Kidney glomerular epithelial cell (primary cell): ENCODE measurements at regions not wholly inside any gene's neighbourhood (a gene's known extent, or its start where the extent isn't known, plus 50 kb on each side); places are given as distances from the start of the nearest gene placed in this dataset.
A peak's percentile ranks its signal among the peaks of the same experiment; 100 is the strongest.
"Not testable (repeated sequence)": the region's sequence is repeated elsewhere in the genome, so short reads cannot be mapped to it uniquely, and the experiment has no call there.

ENCODE experiments used
- DNase-seq: peaks from one replicate; lab custom pipeline; 2025; lab: John Stamatoyannopoulos, UW

- no peak for DNase-seq
Measured at GRCh38 chrY:20643055-20643454, 67.5 kb downstream of the EIF1AY start.

- DNase-seq = no peak
Measured at GRCh38 chrY:20648265-20648664, 72.7 kb downstream of the EIF1AY start.

- not testable (repeated sequence) for DNase-seq
Measured at GRCh38 chrY:20648891-20649290, 73.3 kb downstream of the EIF1AY start.

- no peak for DNase-seq
Measured at GRCh38 chrY:20651481-20651880, 75.9 kb downstream of the EIF1AY start.

- peak; percentile 1 for DNase-seq
Measured at GRCh38 chrY:20659450-20659849, 83.9 kb downstream of the EIF1AY start.

GRCh38 chrY:20662204-20662603 is 86.6 kb downstream of the EIF1AY start:
- no peak for DNase-seq

GRCh38 chrY:20664196-20664595 is 88.6 kb downstream of the EIF1AY start:
- DNase-seq = no peak

GRCh38 chrY:20665357-20665756 is 89.8 kb downstream of the EIF1AY start:
- DNase-seq = not testable (repeated sequence)

- no peak for DNase-seq
Measured at GRCh38 chrY:20681935-20682334, 74.0 kb upstream of the RPS4Y2 start.

GRCh38 chrY:20683371-20683770 is 72.5 kb upstream of the RPS4Y2 start:
- peak; percentile 22 for DNase-seq

GRCh38 chrY:20686674-20687073 is 69.2 kb upstream of the RPS4Y2 start:
- no peak for DNase-seq
